GM19455 (cell line): ENCODE measurements at regions not wholly inside any gene's neighbourhood (a gene's known extent, or its start where the extent isn't known, plus 50 kb on each side); places are given as distances from the start of the nearest gene placed in this dataset.
"Not testable (repeated sequence)": the region's sequence is repeated elsewhere in the genome, so short reads cannot be mapped to it uniquely, and the experiment has no call there.

Experiments
- ATAC-seq: cut with Tn5 transposase; IDR thresholded peaks from one replicate; pipeline ENCODE4 v1.9.1; 2021; ENCODE audit not compliant: unreplicated experiment

DNA sequence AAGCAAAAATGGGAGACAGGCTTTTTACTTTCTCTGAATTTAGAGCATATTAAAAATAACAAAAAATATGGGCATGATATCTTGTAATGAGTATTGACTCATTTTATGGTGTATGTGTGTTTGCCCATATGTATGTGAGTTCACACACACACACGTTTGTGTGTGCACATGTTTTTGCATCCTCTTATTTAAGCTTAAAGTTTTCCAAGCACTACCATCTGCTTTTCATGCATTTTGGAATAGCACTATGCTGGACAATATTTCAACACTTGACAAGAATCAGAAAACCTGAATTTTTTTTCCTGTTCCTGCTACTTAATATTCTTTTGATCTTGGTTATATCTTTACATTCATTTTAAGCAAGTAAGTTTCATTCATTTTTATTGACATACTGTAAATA is 872.7 kb downstream of the OTOL1 start:
- no peak for ATAC-seq

- ATAC-seq, result no peak
Measured at GRCh38 chr3:162370141-162370540, 873.5 kb downstream of the OTOL1 start.

GRCh38 chr3:162376761-162377160 is 880.2 kb downstream of the OTOL1 start:
- no peak for ATAC-seq

- ATAC-seq, result no peak
Measured at GRCh38 chr3:162377608-162378007, 881.0 kb downstream of the OTOL1 start.

GRCh38 chr3:162385387-162385786 is 888.8 kb downstream of the OTOL1 start:
- no peak for ATAC-seq

- ATAC-seq, result no peak
Measured at GRCh38 chr3:162390891-162391290, 894.3 kb downstream of the OTOL1 start.

- no peak for ATAC-seq
Measured at GRCh38 chr3:162391301-162391700, 894.7 kb downstream of the OTOL1 start.

GRCh38 chr3:162395496-162395895 is 898.9 kb downstream of the OTOL1 start:
- no peak for ATAC-seq

DNA sequence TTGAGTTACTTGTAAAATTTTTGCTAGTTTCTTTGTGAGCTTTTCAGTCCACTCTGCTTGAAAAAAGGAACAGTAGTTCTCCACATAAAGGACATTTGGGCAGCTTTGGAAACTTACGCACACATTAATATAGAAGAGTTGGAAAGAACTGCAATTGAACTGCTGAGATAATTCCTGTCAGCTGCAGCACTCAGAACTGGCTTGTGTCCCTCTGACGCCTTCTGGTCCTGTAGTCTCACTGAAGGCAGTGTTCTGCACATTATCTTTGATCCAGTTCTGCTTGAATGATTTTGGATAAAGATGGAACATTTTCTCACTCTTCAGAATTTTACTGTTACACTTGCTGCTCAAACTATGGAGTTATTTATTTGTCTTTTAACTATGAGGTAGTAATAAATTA is 901.9 kb downstream of the OTOL1 start:
- no peak for ATAC-seq

DNA sequence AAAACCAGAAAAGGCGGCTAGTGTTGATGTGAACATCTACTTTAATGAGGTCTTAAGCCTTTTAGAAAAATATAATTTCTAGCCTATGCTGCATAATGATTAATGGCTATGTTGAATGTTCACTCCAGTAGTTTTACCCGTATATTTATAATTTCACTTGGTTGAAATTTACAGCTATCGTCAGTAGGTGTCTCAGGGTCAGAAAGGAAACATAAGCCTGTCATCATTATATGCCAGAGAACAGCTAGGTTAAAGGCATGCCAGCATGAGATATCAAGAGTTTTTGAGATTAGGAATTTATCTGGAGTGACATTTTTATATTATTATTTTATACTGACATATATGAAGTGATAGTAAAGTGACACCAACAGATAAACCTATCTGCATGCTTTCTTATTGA is 904.1 kb downstream of the OTOL1 start:
- ATAC-seq, result no peak

DNA sequence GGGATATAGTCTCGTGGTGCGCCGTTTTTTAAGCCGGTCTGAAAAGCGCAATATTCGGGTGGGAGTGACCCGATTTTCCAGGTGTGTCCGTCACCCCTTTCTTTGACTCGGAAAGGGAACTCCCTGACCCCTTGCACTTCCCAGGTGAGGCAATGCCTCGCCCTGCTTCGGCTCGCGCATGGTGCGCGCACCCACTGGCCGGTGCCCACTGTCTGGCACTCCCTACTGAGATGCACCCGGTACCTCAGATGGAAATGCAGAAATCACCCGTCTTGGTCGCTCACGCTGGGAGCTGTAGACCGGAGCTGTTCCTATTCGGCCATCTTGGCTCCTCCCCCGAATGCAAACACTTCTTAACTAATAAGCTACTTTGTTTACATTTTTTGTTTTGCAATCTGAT is 914.9 kb downstream of the OTOL1 start:
- ATAC-seq, result not testable (repeated sequence)

GRCh38 chr3:162421721-162422120 is 925.1 kb downstream of the OTOL1 start:
- ATAC-seq, result no peak

DNA sequence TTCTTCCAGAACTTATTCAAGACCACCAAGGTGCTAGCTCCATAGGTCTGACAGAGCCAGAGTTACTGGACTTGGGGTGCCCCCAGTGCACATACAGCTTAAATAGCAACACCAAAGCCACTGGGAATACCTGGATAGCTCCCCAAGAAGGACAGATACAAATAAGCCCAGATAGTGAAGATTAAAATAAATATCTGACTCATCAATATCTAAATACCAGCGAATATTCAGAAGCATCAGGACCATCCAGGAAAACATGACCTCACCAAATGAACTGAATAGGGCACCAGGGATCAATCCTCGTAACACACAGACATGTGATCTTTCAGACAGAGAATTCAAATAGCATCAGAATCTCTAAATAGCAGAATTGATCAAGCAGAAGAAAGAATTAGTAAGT is 931.6 kb downstream of the OTOL1 start:
- ATAC-seq, result no peak

- no peak for ATAC-seq
Measured at GRCh38 chr3:162435750-162436149, 939.1 kb downstream of the OTOL1 start.

- ATAC-seq, result no peak
Measured at GRCh38 chr3:162436826-162437225, 940.2 kb downstream of the OTOL1 start.

- ATAC-seq, result no peak
Measured at GRCh38 chr3:162437480-162437879, 940.9 kb downstream of the OTOL1 start.

GRCh38 chr3:162441716-162442115 is 945.1 kb downstream of the OTOL1 start:
- ATAC-seq, result no peak

DNA sequence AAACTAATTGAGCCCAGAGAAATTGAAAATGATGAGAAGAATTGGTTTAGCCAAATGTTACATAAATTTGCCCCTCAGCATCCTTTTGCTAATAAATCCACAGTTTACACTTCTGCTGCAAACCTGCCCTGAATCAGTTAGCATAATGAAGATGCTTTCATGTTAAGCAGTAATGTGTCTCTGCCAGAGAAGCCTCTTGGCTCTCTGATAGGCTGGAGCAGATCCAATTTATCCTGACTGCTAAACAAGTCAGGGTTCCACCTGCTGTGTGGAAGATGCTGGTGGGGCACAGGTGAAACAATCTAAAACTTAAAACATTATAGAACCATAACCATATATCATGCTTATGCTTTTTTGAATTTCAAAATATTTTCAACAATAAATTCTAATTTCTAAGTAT is 946.8 kb downstream of the OTOL1 start:
- ATAC-seq, result no peak

GRCh38 chr3:162468791-162469190 is 972.2 kb downstream of the OTOL1 start:
- no peak for ATAC-seq

DNA sequence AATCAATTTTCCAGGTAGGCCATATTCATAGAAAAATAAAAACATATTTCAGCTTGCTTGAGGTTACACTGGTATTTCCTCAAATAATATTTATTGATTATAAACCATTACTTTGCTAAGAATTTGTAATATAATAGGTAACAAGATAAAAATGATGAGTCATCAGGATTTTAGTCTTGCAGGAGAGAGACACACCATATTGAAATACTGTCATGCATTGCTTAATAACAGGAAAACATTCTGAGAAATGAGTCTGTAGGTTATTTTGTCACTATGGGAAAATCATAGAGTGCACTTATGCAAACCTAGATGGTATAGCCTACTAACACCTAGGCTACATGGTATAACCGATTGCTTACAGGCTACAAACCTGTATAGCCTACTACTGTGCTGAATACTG is 990.5 kb downstream of the OTOL1 start:
- no peak for ATAC-seq

DNA sequence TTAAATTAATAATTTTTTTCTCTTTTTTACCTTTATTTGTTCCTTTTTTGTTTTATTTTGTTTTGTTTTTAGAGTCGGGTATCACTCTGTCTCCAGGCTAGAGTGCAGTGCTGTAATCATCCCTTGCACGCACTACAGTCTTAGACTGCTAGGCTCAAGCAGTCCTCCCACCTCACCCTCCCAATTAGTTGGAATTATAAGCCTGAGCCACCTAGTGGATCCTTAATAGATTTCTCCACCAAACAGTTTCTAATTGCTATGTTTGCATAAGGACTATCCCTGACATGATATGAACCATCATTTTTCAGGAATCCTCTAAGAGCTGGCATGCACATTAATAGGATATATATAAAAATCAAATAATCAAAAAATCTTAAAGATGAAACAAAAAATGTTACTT is 993.2 kb downstream of the OTOL1 start:
- ATAC-seq, result no peak

GRCh38 chr3:162491952-162492351 is 995.3 kb downstream of the OTOL1 start:
- no peak for ATAC-seq

- ATAC-seq, result no peak
Measured at GRCh38 chr3:162492446-162493081, 996.0 kb downstream of the OTOL1 start.
